ENCODE measurements at regions not wholly inside any gene's neighbourhood (a gene's known extent, or its start where the extent isn't known, plus 50 kb on each side); places are given as distances from the start of the nearest gene placed in this dataset.

DNA sequence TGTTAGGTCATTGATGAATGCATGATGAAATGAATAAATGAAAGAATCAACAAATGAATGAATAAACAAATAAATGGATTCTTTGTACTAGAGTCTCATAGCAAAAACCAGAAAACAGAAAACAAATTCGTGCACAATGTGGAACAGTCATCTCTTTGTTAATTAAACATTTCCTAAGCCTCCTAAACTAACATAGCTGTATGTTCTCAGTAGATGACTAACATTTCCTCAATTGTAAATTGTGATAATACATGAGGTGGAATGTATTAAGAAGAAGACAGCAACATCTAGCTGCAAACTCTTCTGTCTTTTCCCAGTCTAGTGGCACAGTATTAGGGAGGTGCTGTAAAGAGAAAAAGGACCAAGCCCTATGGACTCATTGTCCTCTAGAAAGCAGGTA is 1021.0 kb downstream of the MCTP2 start (continued):
- TF ChIP-seq ZFP62 (CRISPR knock-in tag; IDR thresholded peaks at IDR 0.05) (no peak), ZNF629 (CRISPR knock-in tag; conservative IDR thresholded peaks at IDR 0.05) (no peak), DMAP1 (CRISPR knock-in tag; IDR thresholded peaks at IDR 0.05) (no peak), PBX3 (CRISPR knock-in tag; IDR thresholded peaks at IDR 0.05; ENCODE audit: borderline replicate concordance) (no peak)
- TF ChIP-seq, protein P1, sequence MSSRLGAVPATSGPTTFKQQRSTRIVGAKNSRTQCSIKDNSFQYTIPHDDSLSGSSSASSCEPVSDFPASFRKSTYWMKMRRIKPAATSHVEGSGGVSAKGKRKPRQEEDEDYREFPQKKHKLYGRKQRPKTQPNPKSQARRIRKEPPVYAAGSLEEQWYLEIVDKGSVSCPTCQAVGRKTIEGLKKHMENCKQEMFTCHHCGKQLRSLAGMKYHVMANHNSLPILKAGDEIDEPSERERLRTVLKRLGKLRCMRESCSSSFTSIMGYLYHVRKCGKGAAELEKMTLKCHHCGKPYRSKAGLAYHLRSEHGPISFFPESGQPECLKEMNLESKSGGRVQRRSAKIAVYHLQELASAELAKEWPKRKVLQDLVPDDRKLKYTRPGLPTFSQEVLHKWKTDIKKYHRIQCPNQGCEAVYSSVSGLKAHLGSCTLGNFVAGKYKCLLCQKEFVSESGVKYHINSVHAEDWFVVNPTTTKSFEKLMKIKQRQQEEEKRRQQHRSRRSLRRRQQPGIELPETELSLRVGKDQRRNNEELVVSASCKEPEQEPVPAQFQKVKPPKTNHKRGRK (CRISPR knock-in tag; IDR thresholded peaks at IDR 0.05), result no peak

DNA sequence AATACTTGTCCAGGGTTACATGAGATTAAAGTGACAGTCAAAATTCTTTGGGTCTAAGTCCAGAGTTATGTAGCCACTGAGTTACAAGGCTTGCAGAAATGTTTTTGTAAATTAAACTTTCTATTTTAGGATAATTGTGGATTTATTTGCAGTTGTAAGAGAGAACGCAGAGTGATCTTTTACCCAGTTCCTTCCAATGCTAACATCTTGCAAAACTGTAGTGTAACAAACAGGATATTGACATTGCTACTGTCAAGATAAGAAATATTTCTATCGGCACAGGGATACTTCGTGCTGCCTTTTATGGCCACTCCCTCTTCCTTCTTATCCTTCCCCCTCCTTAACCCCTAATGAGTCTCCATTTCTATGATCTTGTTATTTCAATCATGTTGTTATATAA is 1022.9 kb downstream of the MCTP2 start:
- Histone ChIP-seq H3K27me3 (ENCODE audit: control insufficient read depth in 1 of 2, insufficient read depth in 2 of 2, low read length in 2 of 2) (no peaks in the 10 kb centered on the region), H3K9ac (ENCODE audit: insufficient read depth, low read depth, low read length) (no peak overlapping the region), H3K4me1 (ENCODE audit: insufficient read depth, low read length) (no peaks in the 10 kb centered on the region), H3K9me3 (ENCODE audit: low read length) (peaks cover 14% of the 10 kb centered on the region), H4K20me1 (ENCODE audit: insufficient read depth, low read length) (no peaks in the 10 kb centered on the region), H3K4me3 (replicated peaks in 1 of 3; ENCODE audit: insufficient read depth in 1 of 3, low read depth in 2 of 3, low read length in 3 of 3) (no peak overlapping the region), H3K27ac (ENCODE audit: extremely low read length, insufficient read depth, low read length) (no peak overlapping the region), H2AFZ (ENCODE audit: low read length) (no peak overlapping the region), H3K4me2 (ENCODE audit: low read depth, low read length) (no peak overlapping the region), H3K79me2 (ENCODE audit: insufficient read depth, low read length) (no peaks in the 10 kb centered on the region), H3K36me3 (replicated peaks in 1 of 2; ENCODE audit: control insufficient read depth in 1 of 2, insufficient read depth in 2 of 2, low read length in 2 of 2) (no peaks in the 10 kb centered on the region)
- WGBS (ENCODE audit: low lambda C conversion rate), result 4% methylated on average over 3 of the region's 3 CpGs
- POLR2A ChIA-PET, result no interaction called here
- BruUV-seq (replicated peaks), result no TSS peak
- CTCF ChIA-PET (ENCODE audit: low intra/inter-chr PET ratio, low total read pairs), result no interaction called here
- in situ Hi-C loops (cut with HindIII; ENCODE audit: extremely low pct_ligation_motif_present, low pct_unique_long_range_greater_than_20kb) (loop anchor here (25.0 kb wide), 1 partner anchor 1083 kb away; the partner anchor contains the start of gene NR2F2), intact Hi-C loops (cut with micrococcal nuclease; ENCODE audit: unreplicated experiment) (no loop called here)
- ATAC-seq (no peak), DNase-seq (ENCODE audit: low spot score) (no peak), FAIRE-seq (no peak)
- no peak for TF ChIP-seq ZNF253 (CRISPR knock-in tag; IDR thresholded peaks at IDR 0.05; ENCODE audit: borderline replicate concordance)
- no peak for TF ChIP-seq POLR2G (IDR thresholded peaks at IDR 0.05; ENCODE audit: low read depth, low read length)
- no peak for TF ChIP-seq TAF1 (CRISPR knock-in tag; IDR thresholded peaks at IDR 0.05)
- no peak for TF ChIP-seq REPIN1 (CRISPR knock-in tag; IDR thresholded peaks at IDR 0.05; ENCODE audit: borderline replicate concordance, low read depth)
- no peak for TF ChIP-seq GZF1 (CRISPR knock-in tag; IDR thresholded peaks at IDR 0.05)
- TF ChIP-seq KDM5A (IDR thresholded peaks at IDR 0.05; ENCODE audit: borderline replicate concordance, low read length), result no peak
- TF ChIP-seq PITX1 (CRISPR knock-in tag; IDR thresholded peaks at IDR 0.05), result no peak
- no peak for TF ChIP-seq AGO2 (optimal IDR thresholded peaks at IDR 0.05; ENCODE audit: low read depth, low read length)
- no peak for TF ChIP-seq KMT2B (CRISPR knock-in tag; IDR thresholded peaks at IDR 0.05)
- no peak for TF ChIP-seq HIC2 (CRISPR knock-in tag; IDR thresholded peaks at IDR 0.05; ENCODE audit: low read depth)
- no peak for TF ChIP-seq PRDM15 (CRISPR knock-in tag; IDR thresholded peaks at IDR 0.05)
- no peak for TF ChIP-seq ZNF782 (CRISPR knock-in tag; IDR thresholded peaks at IDR 0.05; ENCODE audit: borderline replicate concordance)
